NCI-H748 treated with DMSO at 0.1 percent for 48 hours (cell line): ENCODE measurements at regions not wholly inside any gene's neighbourhood (a gene's known extent, or its start where the extent isn't known, plus 50 kb on each side); places are given as distances from the start of the nearest gene placed in this dataset.
"Not testable (repeated sequence)": the region's sequence is repeated elsewhere in the genome, so short reads cannot be mapped to it uniquely, and the experiment has no call there.

Experiments
- DNase-seq: peaks from one replicate; lab custom pipeline; 2025; lab: John Stamatoyannopoulos, UW

DNA sequence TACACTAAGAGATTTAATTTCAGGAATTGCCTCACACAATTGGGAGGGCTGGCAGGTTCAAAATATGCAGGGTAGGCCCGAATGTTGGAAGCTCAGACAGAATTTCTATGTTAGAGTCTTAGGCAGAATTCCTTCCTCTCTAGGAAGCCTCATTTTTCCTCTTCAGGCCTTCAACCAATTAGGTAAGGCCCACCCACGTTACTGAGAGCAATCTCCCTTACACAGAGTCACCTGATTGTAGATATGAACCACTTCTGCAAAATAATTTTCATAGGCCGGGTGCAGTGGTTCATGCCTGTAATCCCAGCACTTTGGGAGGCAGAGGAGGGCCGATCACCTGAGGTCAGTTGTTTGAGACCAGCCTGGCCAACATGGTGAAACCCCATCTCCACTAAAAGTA is 50.2 kb upstream of the HIVEP1 start:
- no peak for DNase-seq

DNA sequence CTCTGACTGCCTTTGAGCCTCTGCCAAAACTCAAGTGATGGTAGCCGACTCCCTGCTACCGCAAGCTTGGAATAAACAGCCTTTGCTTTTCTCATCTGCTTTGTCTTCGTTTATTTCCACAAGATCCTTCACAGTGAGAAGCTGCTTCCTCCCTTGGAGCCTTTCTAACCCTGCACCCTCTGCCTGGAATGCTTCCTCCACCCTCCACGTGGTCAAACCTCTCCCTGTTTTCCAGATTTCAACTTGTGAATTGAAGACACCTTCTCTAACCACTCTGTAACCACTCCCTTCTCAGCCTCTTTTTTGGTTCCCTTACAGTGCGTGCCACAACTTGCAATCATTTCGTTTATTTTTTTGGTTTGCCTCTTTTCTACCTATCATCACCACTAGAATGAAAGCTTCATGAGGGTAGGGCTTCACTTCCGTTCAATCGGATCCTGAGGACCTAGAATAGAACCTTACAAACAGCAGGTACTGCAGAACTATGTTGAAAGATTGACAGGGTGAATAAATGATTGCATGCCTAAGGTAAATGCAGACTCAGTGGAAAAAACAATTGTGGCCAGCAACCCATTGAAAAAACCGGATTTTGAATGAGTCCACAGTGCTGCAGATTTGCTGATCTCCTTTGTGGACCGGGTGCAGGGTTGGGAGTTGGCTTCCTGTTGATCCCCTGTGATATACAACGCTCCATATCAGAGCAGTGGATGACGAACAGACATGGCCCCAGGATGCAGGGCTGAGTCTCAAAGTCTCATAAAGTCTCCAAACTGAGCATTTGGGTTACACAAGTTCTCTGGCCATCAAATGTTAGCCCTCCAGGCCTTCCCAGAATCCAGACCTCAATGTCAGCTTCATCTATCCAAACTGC is 51.0 kb upstream of the HIVEP1 start:
- DNase-seq: no peak

DNA sequence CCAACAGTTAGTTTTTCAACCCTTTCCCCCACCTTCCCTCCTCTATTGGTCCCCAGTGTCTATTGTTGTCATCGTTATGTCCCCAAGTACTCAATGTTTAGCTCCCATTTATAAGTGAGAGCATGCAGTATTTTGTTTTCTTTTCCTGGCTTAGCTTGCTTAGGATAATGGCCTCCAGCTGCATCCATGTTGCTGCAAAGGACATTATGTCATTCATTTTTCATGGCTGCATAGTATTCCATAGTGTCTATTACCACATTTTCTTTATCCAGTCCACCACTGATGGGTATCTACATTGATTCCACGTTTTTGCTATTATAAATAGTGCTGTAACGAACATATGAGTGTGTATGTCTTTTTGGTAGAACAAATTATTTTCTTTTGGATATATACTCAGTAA is 55.3 kb upstream of the HIVEP1 start:
- no peak for DNase-seq

DNA sequence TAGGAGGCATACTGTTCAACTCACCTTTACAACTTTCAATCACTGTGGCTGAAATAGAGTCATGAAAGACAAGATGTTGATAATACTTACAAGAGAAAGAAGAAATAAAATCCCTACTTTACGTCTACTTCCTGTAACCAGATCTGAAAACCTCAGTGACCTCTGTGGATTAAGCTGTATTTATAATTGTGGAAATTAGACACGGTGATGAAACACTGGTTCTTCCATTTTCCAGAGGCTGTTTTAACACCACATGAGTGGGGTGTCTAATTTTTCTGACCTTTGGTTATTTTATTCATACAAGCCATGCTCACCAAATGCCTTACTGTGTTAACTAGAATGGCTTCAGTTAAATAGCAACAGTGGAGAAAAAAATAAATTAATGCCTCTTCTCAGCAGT is 58.5 kb upstream of the HIVEP1 start:
- no peak for DNase-seq

DNA sequence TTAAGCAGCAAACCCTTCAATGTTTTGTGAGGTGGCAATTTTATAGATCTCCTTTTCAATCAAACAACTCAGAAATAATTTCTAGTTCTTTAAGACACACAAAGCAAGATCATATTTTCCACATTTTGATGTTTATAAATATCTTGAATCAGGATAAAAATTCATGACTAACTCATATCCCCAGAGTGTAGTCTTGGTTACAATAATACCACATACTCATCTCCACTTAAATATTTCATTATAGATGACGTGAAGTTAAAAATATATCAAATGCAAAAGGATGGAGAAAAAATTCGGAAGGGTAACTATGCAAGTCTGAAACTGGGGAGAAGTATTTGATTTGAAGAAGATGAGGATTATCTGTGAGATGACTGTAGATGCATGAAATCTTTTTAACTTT is 59.8 kb upstream of the HIVEP1 start:
- no peak for DNase-seq

DNA sequence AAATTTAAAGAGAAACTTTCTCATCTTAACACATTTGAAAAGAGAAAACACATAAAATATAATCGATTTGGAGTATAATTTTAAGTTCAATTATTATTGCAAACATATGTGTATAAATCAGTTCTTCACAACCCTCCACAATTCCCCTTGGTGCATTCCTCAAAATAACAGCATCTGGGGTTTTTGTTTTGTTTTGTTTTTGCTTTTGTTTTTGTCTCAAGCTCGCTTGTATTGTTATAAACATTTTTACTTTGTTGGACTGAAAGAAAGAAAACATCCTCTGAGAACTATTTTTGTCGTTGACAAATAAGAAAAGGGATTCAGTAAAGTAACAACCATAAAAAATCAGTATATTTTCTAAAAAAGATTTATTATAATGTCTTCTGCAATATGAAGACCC is 60.2 kb upstream of the HIVEP1 start:
- no peak for DNase-seq

DNA sequence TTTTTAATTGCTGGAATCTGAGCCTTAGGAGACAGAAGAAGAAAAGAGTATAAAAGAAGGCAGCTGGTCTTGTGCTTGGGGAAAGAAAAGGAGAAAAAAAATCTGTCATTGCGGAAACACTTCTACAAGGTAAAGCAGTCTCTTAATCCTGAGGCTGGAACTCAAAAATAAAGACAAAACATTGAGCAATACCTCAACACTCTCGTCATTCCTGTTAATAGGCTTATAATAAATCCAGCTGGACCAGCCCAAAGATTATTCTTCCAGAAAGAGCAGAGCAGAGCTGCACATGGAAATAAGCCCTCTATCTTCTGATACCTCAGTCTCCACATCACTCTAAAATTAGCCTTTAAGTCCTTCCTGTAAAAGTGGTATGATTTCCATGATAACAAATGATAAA is 62.0 kb upstream of the HIVEP1 start:
- DNase-seq: no peak

DNA sequence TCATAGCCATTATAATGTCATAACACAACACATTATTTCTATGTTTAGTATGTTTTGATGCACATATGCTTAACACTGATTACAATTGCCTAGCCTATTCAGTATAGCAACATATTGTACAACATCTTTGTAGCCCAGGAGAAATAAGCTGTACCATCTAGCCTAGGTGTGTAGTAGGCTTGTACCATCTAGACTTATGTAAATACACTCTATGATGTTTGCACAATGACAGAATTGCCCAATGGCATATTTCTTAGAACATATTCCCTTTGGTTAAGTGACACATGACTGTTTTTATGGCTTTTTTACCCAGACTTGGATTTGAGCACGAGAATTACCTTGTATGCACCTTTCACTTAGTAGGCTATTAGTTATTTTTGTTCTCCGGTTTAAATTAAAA is 64.5 kb upstream of the HIVEP1 start:
- DNase-seq: no peak

DNA sequence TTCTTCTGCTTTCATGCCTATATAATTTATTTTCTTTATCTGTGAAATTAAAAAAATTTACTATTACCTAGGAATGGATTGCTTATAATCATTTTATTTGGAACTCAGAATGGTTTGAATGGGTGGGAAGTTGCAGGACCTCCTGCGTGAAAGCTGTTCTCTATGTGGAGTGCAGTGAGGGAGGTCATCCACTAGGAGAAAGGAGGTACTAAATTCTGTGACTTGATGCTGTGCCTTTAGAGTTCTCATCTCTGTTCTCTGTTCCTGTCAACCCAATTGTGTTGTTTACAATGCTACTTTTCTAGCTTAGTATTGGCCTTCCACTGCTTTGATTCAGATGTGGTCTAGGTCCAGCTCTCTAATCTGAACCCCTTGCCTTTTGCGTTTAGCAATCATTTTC is 65.0 kb upstream of the HIVEP1 start:
- no peak for DNase-seq

DNA sequence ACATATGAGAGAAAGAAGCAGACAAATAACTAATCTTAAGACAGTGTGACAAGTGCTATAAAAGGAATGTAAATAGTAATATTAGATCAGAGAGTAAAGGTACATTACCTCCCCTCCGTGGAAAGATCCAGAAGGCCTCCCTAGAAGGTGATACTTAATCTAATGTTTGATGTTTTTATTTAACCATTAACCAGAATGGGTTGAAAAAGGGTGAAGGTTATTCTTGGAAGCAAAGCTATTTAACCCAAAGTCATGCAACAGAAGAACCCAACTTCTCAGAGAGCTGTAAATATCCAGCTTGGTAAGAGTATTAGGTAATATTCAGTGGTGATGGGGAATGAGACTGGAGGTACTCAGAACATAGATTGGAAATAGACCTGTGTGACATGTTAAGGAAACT is 68.0 kb upstream of the HIVEP1 start:
- DNase-seq: no peak

DNA sequence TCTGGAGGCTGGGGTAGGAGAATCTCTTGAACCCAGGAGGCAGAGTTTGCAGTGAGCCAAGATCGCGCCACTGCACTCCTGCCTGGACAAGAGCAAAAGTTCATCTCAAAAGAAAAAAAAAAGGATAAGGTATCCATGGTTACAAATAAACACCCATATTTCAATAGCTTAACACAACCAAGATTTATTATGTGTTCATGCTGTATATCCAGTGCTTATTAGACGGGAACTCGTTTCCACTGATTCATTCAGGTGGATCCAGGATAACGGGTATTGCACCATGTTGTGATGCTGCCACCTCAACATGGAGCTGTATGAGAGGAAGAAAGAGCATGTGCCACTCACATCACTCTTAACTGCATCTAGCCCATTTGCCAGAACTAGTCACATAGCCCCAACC is 69.1 kb upstream of the HIVEP1 start:
- no peak for DNase-seq

DNA sequence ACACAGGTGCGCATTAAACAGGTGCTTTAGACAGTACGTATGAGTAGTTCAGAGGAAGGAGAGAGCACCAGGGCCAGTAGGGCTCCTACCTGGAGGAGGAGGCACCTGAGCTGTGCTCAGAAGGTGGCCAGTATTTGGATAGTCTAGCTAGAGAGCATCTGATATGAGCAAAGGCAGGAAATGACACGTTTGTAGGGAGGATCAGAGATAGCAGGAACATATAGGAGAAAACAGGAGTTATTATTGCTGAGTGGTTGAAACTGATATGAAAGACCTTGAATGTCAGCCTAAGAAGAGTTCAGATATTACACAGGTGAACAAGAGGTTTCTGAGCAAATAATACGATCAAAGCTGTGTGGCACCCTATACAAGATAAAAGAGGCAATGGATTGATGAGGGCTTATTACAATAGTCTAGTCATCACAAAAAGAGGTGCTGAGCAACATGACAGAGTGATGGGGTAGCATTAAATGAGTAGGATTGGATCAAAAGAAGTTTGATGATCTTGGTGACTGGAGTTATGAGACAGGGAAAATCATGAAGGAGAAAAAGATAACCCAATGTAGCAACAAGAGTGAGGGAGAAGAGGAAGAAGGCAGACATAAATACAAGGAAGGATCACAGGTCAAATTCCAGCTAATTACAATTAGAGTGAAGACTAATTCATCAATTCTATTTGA is 69.8 kb upstream of the HIVEP1 start:
- no peak for DNase-seq

DNA sequence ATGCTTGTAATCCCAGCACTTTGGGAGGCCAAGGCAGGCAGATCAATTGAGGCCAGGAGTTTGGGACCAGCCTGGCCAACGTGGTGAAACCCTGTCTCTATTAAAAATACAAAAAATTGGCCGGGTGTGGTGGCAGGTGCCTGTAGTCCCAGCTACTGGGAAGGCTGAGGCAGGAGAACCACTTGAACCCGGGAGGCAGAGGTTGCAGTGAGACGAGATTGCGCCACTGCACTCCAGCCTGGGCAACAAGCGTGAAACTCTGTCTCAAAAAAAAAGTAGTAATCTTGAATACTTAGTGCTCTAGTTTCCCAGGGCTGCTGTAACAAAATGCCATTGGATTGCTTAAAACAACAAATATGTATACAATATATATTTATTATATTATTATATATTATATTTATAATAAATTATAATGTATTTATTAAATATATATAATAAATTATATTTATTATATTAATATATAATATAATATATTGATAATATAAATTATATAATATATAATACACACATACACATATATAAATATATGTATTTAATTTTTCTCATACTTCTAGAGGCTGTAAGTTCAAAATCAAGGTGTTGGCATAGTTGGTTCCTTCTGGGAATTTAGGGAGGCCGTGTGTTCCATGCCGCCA is 71.5 kb upstream of the HIVEP1 start:
- DNase-seq: not testable (repeated sequence)

DNA sequence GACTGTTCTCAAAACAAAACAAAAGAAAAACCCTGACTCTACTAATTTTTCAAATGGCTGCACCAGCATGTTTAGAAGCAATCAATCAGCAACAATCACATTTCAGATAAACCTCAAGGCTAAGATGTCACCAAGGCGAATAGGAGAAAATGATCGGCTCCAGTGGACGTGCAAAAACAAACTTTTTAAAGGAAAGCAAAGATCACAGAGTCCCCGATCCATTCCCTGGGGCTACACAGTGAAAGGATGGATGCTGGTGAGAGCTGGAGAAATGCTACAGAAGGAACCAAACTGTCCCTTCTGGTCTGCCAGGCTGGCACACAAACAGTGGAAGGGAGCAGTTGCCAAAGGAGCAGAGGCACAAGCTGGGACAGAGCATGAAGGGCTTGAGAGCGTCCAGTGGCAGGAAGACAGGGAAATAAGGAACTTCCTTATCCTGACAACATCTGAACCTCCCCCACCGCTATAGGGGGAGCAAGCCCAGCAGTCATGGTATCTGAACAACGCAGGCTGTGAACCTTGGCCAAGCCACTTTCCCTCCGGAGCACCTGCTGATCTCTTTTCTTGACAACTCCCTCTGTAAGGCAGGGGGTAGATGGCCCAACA is 73.7 kb upstream of the HIVEP1 start:
- DNase-seq: no peak

DNA sequence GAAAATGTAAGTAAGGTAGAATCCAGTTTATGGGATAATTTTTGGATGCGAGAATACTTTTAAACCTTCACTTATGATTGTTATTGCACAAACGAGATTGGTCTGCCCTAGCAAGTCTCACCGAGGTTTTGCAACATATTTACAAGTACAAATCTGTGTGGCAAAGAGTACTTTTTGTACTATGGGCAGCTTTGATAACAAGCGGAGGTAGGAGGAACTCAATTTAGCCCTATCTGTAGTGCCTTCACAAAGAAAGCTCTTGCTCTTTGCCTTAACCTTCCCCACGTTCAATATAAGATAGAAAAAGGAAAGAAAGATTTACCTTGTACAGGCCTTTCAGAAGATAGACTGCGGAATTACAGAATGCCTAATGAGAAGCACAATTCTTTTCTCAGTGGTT is 77.5 kb upstream of the HIVEP1 start:
- no peak for DNase-seq

DNA sequence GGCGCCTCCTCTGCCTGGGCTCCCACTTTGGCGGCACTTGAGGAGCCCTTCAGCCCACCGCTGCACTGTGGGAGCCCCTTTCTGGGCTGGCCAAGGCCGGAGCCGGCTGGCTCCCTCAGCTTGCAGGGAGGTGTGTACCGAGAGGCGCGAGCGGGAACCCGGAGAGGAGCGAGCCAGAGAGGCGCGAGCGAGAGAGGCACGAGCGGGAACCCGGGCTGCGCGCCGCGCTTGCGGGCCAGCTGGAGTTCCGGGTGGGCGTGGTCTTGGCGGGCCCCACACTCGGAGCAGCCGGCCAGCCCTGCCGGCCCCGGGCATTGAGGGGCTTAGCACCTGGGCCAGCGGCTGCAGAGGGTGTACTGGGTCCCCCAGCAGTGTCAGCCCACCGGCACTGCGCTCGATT is 79.2 kb upstream of the HIVEP1 start:
- not testable (repeated sequence) for DNase-seq

DNA sequence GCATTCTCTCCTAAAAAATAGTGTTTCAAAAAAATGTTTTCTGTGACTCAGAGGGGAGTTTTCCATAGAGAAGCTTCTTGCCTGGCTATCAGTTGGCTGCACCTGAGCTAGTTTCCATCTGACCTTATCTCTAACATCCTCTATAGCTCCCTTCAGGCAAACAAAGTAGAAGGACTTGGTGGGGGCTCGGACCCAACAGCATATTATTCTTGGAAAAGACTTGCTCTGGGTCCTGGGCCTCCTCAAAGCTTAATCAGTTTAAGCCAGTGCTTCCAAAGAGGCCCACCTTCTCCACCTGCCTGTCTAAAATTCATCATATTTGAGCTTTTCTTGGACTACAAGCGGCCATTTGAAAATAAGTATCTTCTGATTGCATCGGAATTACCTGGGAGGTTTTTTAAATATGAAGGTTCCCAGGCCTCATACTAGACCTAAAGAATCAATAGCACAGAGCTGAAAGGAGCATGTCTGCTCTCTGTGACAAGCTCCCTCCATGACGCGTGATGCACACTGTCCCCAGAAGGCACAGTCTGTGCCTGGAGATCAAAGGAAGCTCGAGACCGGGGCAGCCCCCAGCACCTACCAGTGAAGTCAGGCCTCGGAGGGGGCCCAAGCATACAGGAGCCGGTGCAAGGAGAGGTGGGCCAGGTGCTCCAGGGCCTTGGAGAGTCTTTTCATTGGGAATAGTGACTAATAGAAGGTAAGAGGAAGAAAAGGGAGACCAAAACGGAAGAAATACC is 80.6 kb upstream of the HIVEP1 start:
- DNase-seq: no peak

DNA sequence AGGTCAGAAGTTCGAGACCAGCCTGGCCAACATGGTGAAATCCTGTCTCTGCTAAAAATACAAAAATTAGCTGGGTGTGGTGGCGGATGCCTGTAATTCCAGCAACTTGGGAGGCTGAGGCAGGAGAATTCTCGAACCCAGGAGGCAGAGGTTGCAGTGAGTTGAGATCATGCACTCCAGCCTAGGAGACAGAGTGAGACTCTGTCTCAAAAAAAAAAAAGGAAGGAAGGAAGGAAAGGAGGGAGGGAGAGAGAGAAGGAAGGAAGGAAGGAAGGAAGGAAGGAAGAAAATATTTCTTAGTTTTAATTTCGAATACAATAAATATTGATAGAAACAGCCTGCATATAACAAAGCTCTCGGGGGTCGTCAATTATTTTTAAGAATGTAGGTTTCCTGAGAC is 81.3 kb upstream of the HIVEP1 start:
- not testable (repeated sequence) for DNase-seq

DNA sequence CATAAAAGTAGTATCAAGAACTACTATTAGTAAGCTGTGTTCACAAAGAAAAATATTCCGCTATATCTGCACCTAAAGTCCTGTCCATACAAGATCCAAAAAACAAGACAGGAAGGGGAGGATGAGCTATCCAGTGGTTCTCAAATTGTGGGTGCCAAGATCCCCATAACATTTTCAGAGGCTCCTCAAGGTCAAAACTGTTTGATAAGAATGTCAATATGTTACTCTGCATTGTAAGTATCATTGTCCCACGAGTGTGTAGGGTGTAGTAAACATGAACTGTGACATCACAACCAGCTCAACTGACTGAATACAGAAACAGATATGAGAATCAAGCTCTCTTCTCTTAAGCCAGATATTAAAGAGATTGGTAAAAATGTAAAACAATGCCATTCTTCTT is 81.9 kb upstream of the HIVEP1 start:
- DNase-seq: no peak

DNA sequence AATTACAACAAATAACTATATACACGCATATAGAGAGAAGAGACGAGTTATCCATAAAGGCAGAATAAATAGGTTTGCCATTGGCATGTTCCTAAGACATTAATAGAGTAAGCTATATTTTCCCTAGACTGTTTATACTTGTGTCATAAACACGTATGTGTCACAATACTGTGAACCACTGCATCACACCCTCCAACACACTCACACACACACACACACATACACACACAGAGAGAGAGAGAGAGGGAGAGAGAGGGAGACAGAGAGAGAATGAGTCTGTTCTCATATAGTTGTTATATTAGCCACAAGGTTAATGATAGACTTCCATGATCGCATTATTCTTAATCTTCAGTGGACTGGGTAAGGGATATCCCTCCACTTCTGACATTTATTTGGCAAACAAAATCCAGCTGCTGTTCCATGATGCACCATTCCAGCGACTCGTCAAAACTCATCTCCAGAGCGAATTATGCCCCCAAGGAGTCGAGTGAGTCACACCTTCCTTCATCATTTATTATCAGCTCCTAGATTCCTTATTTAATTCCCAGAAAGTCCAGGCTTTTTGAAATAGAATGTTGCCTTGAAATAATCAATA is 82.8 kb upstream of the HIVEP1 start:
- no peak for DNase-seq

DNA sequence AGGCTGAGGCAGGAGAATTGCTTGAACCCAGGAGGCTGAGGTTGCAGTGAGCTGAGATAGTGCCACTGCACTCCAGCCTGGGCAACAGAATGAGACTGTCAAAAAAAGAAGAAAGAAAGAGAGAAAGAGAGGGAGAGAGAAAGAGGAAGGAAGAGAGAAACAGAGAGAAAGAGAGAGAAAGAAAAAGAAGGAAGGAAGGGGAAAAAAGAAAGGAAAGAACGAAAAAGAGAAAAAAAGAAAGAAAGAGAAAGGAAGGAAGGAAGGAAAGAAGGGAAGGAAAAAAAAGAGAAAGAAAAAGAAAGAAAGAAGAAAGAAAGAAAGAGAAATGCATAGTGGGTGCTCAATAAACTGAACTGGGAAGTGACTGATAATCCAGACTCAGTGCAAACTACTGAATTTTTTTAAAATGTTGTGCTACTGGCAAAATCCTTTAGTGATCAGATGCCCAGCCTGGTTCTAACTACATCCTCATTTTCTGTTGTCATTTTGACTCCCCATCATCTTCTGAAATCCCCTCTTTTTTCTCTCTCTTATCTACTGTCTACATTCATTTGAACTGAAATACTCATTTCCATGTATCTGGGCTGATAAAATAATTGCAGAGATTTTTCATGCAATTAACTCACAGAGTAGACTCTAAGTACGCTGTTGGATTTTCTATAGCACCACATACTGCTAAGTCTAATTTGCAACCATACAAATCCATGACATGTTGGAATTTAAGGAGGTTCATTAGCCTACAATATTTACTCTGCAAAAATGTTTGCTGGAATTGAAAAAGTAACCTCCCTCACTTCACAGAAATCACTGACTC is 85.3 kb upstream of the HIVEP1 start:
- DNase-seq: no peak
